PC-9 (cell line): ENCODE measurements at regions not wholly inside any gene's neighbourhood (a gene's known extent, or its start where the extent isn't known, plus 50 kb on each side); places are given as distances from the start of the nearest gene placed in this dataset.

Experiments
- BruUV-seq: library from RNA; stranded (reverse); fragments of 400-500 nt; replicated peaks from 2 replicates; lab custom pipeline; 2021; lab: Mats Ljungman, UMichigan
- CTCF ChIA-PET: fragments of 300-600 bp; sonication (Branson Sonifier 250); formaldehyde crosslinking; loops from one replicate; lab custom pipeline; 2022; ENCODE audit warnings: antibody characterized with exemption; lab: Charles Lee
- POLR2A ChIA-PET: fragments of 300-600 bp; sonication (Branson Sonifier 250); formaldehyde crosslinking; loops from one replicate; lab custom pipeline; 2022; ENCODE audit warnings: antibody characterized with exemption; ENCODE audit not compliant: unreplicated experiment; lab: Charles Lee
- DNase-seq, 2 experiments: peaks; one replicate each; pipeline versions ENCODE4 v3.0.0 to v3.0.0-alpha.2; 2015 to 2022; ENCODE audit warnings: mixed read lengths in 1 of 2
- H2AFZ ChIP-seq: fragments of 200-600 bp; sonication (generic); 2 replicates; pipeline ENCODE4 v1.8.1; 2017; ENCODE audit warnings: antibody characterized with exemption
- H3F3A ChIP-seq: fragments of 200-600 bp; sonication (generic); 2 replicates; pipeline ENCODE4 v1.8.1; 2017; ENCODE audit warnings: antibody characterized with exemption, mild to moderate bottlenecking, low read depth; ENCODE audit not compliant: insufficient read depth
- H3K27ac ChIP-seq: fragments of 200-600 bp; sonication (generic); 2 replicates; pipeline ENCODE4 v1.6.1; 2016; ENCODE audit warnings: mixed run types
- H3K27me3 ChIP-seq: fragments of 200-600 bp; sonication (generic); 2 replicates; pipeline ENCODE4 v1.6.1; 2016; ENCODE audit warnings: low read depth, mixed run types; ENCODE audit not compliant: insufficient read depth
- H3K36me3 ChIP-seq: fragments of 200-600 bp; sonication (generic); 2 replicates; pipeline ENCODE4 v1.6.1; 2016; ENCODE audit warnings: low read depth, mixed run types
- H3K4me1 ChIP-seq: fragments of 200-600 bp; sonication (generic); replicated peaks from 2 replicates; pipeline ENCODE4 v1.6.1; 2016; ENCODE audit warnings: mixed run types; ENCODE audit not compliant: insufficient read depth
- H3K4me2 ChIP-seq: fragments of 200-600 bp; sonication (generic); 2 replicates; pipeline ENCODE4 v1.6.1; 2017; ENCODE audit warnings: mixed run types
- H3K4me3 ChIP-seq: fragments of 200-600 bp; sonication (generic); 2 replicates; pipeline ENCODE4 v1.6.1; 2016; ENCODE audit warnings: mixed run types
- H3K79me2 ChIP-seq: fragments of 200-600 bp; sonication (generic); 2 replicates; pipeline ENCODE4 v1.6.1; 2017; ENCODE audit warnings: low read depth, mixed run types
- H3K9me2 ChIP-seq: fragments of 200-600 bp; sonication (generic); 2 replicates; pipeline ENCODE4 v1.8.1; 2017; ENCODE audit warnings: mild to moderate bottlenecking; ENCODE audit not compliant: insufficient read depth
- H3K9me3 ChIP-seq: fragments of 200-600 bp; sonication (generic); 2 replicates; pipeline ENCODE4 v1.8.1; 2016; ENCODE audit warnings: low read depth; ENCODE audit not compliant: insufficient read depth
- H4K20me1 ChIP-seq: fragments of 200-600 bp; sonication (generic); 2 replicates; pipeline ENCODE4 v1.8.1; 2017; ENCODE audit not compliant: insufficient read depth
- EZH2 ChIP-seq: fragments of 200-600 bp; sonication (generic); IDR thresholded peaks from 2 replicates; pipeline ENCODE4 v1.8.0; 2017; ENCODE audit warnings: antibody characterized with exemption, low read depth
- intact Hi-C: fragments of 100-400 bp; cut with micrococcal nuclease; formaldehyde crosslinking; loops from one replicate; pipeline ENCODE4 v1.10.0; 2022; ENCODE audit not compliant: unreplicated experiment
- TF ChIP-seq, protein P1 (sequence below): fragments of 200-600 bp; sonication (generic); conservative IDR thresholded peaks from 2 replicates; pipeline ENCODE4 v1.6.1; 2017; ENCODE audit warnings: mixed run types, antibody characterized with exemption, mild to moderate bottlenecking, moderate library complexity

- H3F3A ChIP-seq: no peaks in the 10 kb centered on the region
- intact Hi-C loops: no loop called here
- H3K9me3 ChIP-seq: no peaks in the 10 kb centered on the region
- POLR2A ChIA-PET: no interaction called here
- DNase-seq: no peak
- H3K4me2 ChIP-seq: no peak overlapping the region
- H2AFZ ChIP-seq: no peak overlapping the region
- no peaks in the 10 kb centered on the region for H4K20me1 ChIP-seq
- no peak overlapping the region for H3K27ac ChIP-seq
- no peak for TF ChIP-seq EZH2
- TF ChIP-seq, protein P1, sequence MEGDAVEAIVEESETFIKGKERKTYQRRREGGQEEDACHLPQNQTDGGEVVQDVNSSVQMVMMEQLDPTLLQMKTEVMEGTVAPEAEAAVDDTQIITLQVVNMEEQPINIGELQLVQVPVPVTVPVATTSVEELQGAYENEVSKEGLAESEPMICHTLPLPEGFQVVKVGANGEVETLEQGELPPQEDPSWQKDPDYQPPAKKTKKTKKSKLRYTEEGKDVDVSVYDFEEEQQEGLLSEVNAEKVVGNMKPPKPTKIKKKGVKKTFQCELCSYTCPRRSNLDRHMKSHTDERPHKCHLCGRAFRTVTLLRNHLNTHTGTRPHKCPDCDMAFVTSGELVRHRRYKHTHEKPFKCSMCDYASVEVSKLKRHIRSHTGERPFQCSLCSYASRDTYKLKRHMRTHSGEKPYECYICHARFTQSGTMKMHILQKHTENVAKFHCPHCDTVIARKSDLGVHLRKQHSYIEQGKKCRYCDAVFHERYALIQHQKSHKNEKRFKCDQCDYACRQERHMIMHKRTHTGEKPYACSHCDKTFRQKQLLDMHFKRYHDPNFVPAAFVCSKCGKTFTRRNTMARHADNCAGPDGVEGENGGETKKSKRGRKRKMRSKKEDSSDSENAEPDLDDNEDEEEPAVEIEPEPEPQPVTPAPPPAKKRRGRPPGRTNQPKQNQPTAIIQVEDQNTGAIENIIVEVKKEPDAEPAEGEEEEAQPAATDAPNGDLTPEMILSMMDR: no peak
- no peaks in the 10 kb centered on the region for H3K36me3 ChIP-seq
- no TSS peak for BruUV-seq
- H3K4me1 ChIP-seq: no peaks in the 10 kb centered on the region
- CTCF ChIA-PET: no interaction called here
- H3K4me3 ChIP-seq: no peak overlapping the region
- H3K79me2 ChIP-seq: no peaks in the 10 kb centered on the region
- H3K27me3 ChIP-seq: peaks cover 31% of the 10 kb centered on the region
- no peaks in the 10 kb centered on the region for H3K9me2 ChIP-seq
Measured at GRCh38 chr10:128382225-128382624, 256.0 kb upstream of the MKI67 start.

- H4K20me1 ChIP-seq: no peaks in the 10 kb centered on the region
- no peak overlapping the region for H3K4me2 ChIP-seq
- no peaks in the 10 kb centered on the region for H3K9me2 ChIP-seq
- H3K4me1 ChIP-seq: no peaks in the 10 kb centered on the region
- H3K27ac ChIP-seq: no peak overlapping the region
- H3F3A ChIP-seq: no peaks in the 10 kb centered on the region
- H2AFZ ChIP-seq: no peak overlapping the region
- no TSS peak for BruUV-seq
- H3K79me2 ChIP-seq: no peaks in the 10 kb centered on the region
- no peaks in the 10 kb centered on the region for H3K9me3 ChIP-seq
- CTCF ChIA-PET: no interaction called here
- H3K36me3 ChIP-seq: no peaks in the 10 kb centered on the region
- no peak for TF ChIP-seq EZH2
- TF ChIP-seq, protein P1: no peak
- peaks cover 39% of the 10 kb centered on the region for H3K27me3 ChIP-seq
- POLR2A ChIA-PET: no interaction called here
- intact Hi-C loops: no loop called here
- H3K4me3 ChIP-seq: no peak overlapping the region
- DNase-seq: no peak
Measured at GRCh38 chr10:128384831-128385230, 258.6 kb upstream of the MKI67 start.

- no peak for DNase-seq
- no peak overlapping the region for H3K4me2 ChIP-seq
- H4K20me1 ChIP-seq: no peaks in the 10 kb centered on the region
- H3K4me3 ChIP-seq: no peak overlapping the region
- TF ChIP-seq, protein P1: no peak
- no peak for TF ChIP-seq EZH2
- H3F3A ChIP-seq: no peaks in the 10 kb centered on the region
- no peaks in the 10 kb centered on the region for H3K79me2 ChIP-seq
- no peaks in the 10 kb centered on the region for H3K9me3 ChIP-seq
- no peaks in the 10 kb centered on the region for H3K36me3 ChIP-seq
- no peak overlapping the region for H3K27ac ChIP-seq
- no peaks in the 10 kb centered on the region for H3K9me2 ChIP-seq
- no peaks in the 10 kb centered on the region for H3K4me1 ChIP-seq
- peaks cover 42% of the 10 kb centered on the region for H3K27me3 ChIP-seq
- H2AFZ ChIP-seq: no peak overlapping the region
- CTCF ChIA-PET: no interaction called here
- intact Hi-C loops: no loop called here
- POLR2A ChIA-PET: no interaction called here
- BruUV-seq: no TSS peak
Measured at GRCh38 chr10:128386231-128386630, 260.0 kb upstream of the MKI67 start.
